HG03354 (cell line): ENCODE measurements at regions not wholly inside any gene's neighbourhood (a gene's known extent, or its start where the extent isn't known, plus 50 kb on each side); places are given as distances from the start of the nearest gene placed in this dataset.

ENCODE experiments used
- ATAC-seq: cut with Tn5 transposase; IDR thresholded peaks from one replicate; pipeline ENCODE4 v1.9.1; 2021; ENCODE audit warnings: mild to moderate bottlenecking; ENCODE audit not compliant: unreplicated experiment, poor library complexity, severe bottlenecking

- no peak for ATAC-seq
Measured at GRCh38 chr13:64934569-64935362, 2295.4 kb downstream of the PCDH9 start.

GRCh38 chr13:64930636-64931035, 2299.5 kb downstream of the PCDH9 start:
- ATAC-seq = no peak

- ATAC-seq = peak; percentile 65
Measured at GRCh38 chr13:64928696-64929499, 2301.2 kb downstream of the PCDH9 start.

- ATAC-seq = no peak
Measured at GRCh38 chr13:64925727-64926126, 2304.4 kb downstream of the PCDH9 start.

GRCh38 chr13:64925284-64925683, 2304.9 kb downstream of the PCDH9 start:
- ATAC-seq = no peak

- ATAC-seq = no peak
Measured at GRCh38 chr13:64924401-64924800, 2305.7 kb downstream of the PCDH9 start.

- no peak for ATAC-seq
Measured at GRCh38 chr13:64917566-64917965, 2312.6 kb downstream of the PCDH9 start.

- no peak for ATAC-seq
Measured at GRCh38 chr13:64912141-64912540, 2318.0 kb downstream of the PCDH9 start.

GRCh38 chr13:64910096-64910495, 2320.0 kb downstream of the PCDH9 start:
- ATAC-seq = no peak

GRCh38 chr13:64909184-64909583, 2321.0 kb downstream of the PCDH9 start:
- no peak for ATAC-seq

- no peak for ATAC-seq
Measured at GRCh38 chr13:64900039-64900438, 2330.1 kb downstream of the PCDH9 start.

- no peak for ATAC-seq
Measured at GRCh38 chr13:64884976-64885375, 2345.2 kb downstream of the PCDH9 start.

GRCh38 chr13:64877176-64877575, 2353.0 kb downstream of the PCDH9 start:
- ATAC-seq = no peak

- ATAC-seq = no peak
Measured at GRCh38 chr13:64871742-64872141, 2358.4 kb downstream of the PCDH9 start.

GRCh38 chr13:64869539-64869938, 2360.6 kb downstream of the PCDH9 start:
- ATAC-seq = no peak

GRCh38 chr13:64867856-64868255, 2362.3 kb downstream of the PCDH9 start:
- no peak for ATAC-seq

GRCh38 chr13:64866331-64866730, 2363.8 kb downstream of the PCDH9 start:
- no peak for ATAC-seq

GRCh38 chr13:64855506-64855905, 2374.6 kb downstream of the PCDH9 start:
- no peak for ATAC-seq

GRCh38 chr13:64850017-64850416, 2380.1 kb downstream of the PCDH9 start:
- ATAC-seq = no peak

- no peak for ATAC-seq
Measured at GRCh38 chr13:64849196-64849595, 2380.9 kb downstream of the PCDH9 start.

- ATAC-seq = no peak
Measured at GRCh38 chr13:64847767-64848166, 2382.4 kb downstream of the PCDH9 start.
